ENCODE measurements at regions not wholly inside any gene's neighbourhood (a gene's known extent, or its start where the extent isn't known, plus 50 kb on each side); places are given as distances from the start of the nearest gene placed in this dataset.

- Histone ChIP-seq H4K20me1 (ENCODE audit: insufficient read depth) (no peaks in the 10 kb centered on the region), H3K27me3 (ENCODE audit: insufficient read depth, low read depth, low read length) (no peaks in the 10 kb centered on the region), H3K4me2 (ENCODE audit: low read length) (no peak overlapping the region), H3K4me3 (ENCODE audit: low read length) (no peak overlapping the region), H3F3A (ENCODE audit: insufficient read depth, low read length, poor library complexity, severe bottlenecking) (no peaks in the 10 kb centered on the region), H2AFZ (ENCODE audit: low read depth, low read length) (no peak overlapping the region), H3K9ac (ENCODE audit: low read length) (no peak overlapping the region), H3K27ac (ENCODE audit: low read length) (no peak overlapping the region), H3K36me3 (ENCODE audit: insufficient read depth, low read length) (no peaks in the 10 kb centered on the region), H3K9me3 (ENCODE audit: low read length) (no peaks in the 10 kb centered on the region), H3K9me2 (ENCODE audit: insufficient read depth, low read length) (no peaks in the 10 kb centered on the region), H3K79me2 (replicated peaks; ENCODE audit: insufficient read depth, low read length) (no peaks in the 10 kb centered on the region)
- TF ChIP-seq TAF1 (IDR thresholded peaks at IDR 0.05; ENCODE audit: low read depth) (no peak), SMC3 (conservative IDR thresholded peaks at IDR 0.05; ENCODE audit: poor library complexity) (no peak), CTCF (IDR thresholded peaks at IDR 0.05; ENCODE audit: poor library complexity, severe bottlenecking) (no peak), MXI1 (conservative IDR thresholded peaks at IDR 0.05; ENCODE audit: poor library complexity, severe bottlenecking) (no peak), POLR2AphosphoS5 (IDR thresholded peaks at IDR 0.05) (no peak), REST (IDR thresholded peaks at IDR 0.05; ENCODE audit: borderline replicate concordance) (no peak), EZH2 (IDR thresholded peaks at IDR 0.05; ENCODE audit: borderline replicate concordance, insufficient read depth, low read length, poor library complexity, severe bottlenecking) (no peak), RAD21 (conservative IDR thresholded peaks at IDR 0.05) (no peak), EP300 (conservative IDR thresholded peaks at IDR 0.05; ENCODE audit: poor library complexity, severe bottlenecking) (no peak)
These were observed 244.3 kb downstream of the RNF144A start for GRCh38 chr2:7161501-7161900.

- no peaks in the 10 kb centered on the region for H3K27me3 ChIP-seq (ENCODE audit: insufficient read depth, low read depth, low read length)
- no peaks in the 10 kb centered on the region for H3K9me2 ChIP-seq (ENCODE audit: insufficient read depth, low read length)
- H3F3A ChIP-seq (ENCODE audit: insufficient read depth, low read length, poor library complexity, severe bottlenecking): no peaks in the 10 kb centered on the region
- H3K9ac ChIP-seq (ENCODE audit: low read length): no peak overlapping the region
- no peaks in the 10 kb centered on the region for H3K79me2 ChIP-seq (replicated peaks; ENCODE audit: insufficient read depth, low read length)
- no peaks in the 10 kb centered on the region for H4K20me1 ChIP-seq (ENCODE audit: insufficient read depth)
- H3K9me3 ChIP-seq (ENCODE audit: low read length): no peaks in the 10 kb centered on the region
- H3K36me3 ChIP-seq (ENCODE audit: insufficient read depth, low read length): no peaks in the 10 kb centered on the region
- no peak overlapping the region for H2AFZ ChIP-seq (ENCODE audit: low read depth, low read length)
- H3K4me3 ChIP-seq (ENCODE audit: low read length): no peak overlapping the region
- TF ChIP-seq POLR2AphosphoS5 (IDR thresholded peaks at IDR 0.05) (no peak), TAF1 (IDR thresholded peaks at IDR 0.05; ENCODE audit: low read depth) (no peak)
- no peak overlapping the region for H3K4me2 ChIP-seq (ENCODE audit: low read length)
- no peak overlapping the region for H3K27ac ChIP-seq (ENCODE audit: low read length)
These were observed 248.5 kb downstream of the RNF144A start for GRCh38 chr2:7165736-7166135.

Data from neural cell (in vitro differentiated cells).